Iris pigment epithelial cell (primary cell): ENCODE measurements at regions not wholly inside any gene's neighbourhood (a gene's known extent, or its start where the extent isn't known, plus 50 kb on each side); places are given as distances from the start of the nearest gene placed in this dataset.
"Not testable (repeated sequence)": the region's sequence is repeated elsewhere in the genome, so short reads cannot be mapped to it uniquely, and the experiment has no call there.

Experiments
- DNase-seq: peaks from one replicate; pipeline ENCODE4 v3.0.0-alpha.2; 2011; ENCODE audit warnings: low read depth

DNA sequence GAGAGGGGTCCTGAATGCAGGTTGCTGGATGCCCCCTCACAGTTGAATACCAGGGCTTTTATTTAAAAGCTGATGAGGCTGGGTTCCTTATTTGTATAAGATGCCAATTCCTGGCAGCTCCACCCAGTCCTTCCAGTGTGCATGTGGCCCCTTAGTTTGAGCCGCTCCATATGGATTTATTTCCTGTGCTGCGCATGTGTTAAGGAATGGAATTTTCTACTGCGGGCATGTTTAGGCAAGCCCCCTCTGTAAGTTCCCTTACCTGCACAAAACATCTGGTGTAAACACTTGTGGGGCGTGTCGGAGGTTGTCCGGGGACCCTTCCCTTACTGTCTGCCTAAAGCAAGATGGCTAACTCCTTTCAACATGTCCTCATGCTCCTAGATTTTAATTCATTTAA, 1901.4 kb downstream of the KHDRBS2 start:
- not testable (repeated sequence) for DNase-seq

DNA sequence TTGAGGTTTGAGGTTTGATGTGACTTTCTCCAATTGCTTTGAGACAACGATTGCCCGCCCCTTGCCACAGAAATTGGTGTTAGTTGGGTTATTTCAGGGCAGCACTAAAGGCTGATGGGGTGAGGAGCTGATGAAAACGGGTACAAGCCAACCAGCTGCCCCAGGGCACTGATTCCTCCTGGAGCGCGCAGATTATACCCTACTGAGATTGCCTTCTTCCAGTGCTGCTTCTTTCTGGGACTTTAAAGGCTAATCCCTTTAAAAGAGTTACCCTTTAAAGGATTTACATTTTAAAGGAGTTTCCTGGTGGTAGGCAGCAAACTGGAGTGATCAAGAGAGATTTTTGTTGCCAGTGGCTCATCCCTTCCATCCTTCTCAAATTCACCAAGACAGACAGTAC, 1903.3 kb downstream of the KHDRBS2 start:
- DNase-seq = not testable (repeated sequence)

DNA sequence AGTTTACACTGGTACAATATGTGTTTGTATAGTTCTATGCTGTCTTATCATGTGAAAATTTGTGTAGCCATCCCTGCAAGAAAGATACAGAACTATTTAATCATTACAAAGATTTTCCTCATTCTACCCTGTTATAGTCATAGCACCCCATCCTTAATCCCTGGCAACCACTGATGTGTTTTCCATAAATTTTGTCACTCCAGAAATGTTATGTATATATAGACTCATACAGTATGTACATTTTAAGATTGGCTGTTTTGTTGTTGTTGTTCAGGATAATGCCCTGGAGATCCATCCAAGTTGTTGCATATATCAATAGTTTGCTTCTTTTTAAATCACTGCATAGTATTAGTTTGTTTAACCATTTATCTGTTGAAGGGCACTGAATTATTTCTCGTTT, 1911.9 kb downstream of the KHDRBS2 start:
- not testable (repeated sequence) for DNase-seq

DNA sequence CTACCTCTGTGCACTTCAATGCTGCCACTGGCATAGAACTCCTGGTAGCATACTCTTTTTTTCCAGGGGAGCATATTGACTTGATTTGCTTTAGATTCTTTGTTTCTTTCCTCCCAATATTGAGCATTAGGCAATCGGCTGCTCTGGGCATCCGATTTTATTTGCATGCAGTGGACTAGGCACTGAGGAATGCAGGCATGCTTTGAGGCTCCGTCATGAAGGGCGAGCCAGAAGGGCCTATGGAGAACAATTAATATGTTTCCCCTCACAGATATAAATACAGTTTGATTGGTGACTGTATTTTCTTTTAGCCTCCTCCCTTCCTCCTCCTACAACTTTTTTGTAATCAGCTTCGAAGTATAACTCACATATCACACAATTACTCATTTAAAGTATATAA, 1918.2 kb downstream of the KHDRBS2 start:
- DNase-seq = not testable (repeated sequence)

DNA sequence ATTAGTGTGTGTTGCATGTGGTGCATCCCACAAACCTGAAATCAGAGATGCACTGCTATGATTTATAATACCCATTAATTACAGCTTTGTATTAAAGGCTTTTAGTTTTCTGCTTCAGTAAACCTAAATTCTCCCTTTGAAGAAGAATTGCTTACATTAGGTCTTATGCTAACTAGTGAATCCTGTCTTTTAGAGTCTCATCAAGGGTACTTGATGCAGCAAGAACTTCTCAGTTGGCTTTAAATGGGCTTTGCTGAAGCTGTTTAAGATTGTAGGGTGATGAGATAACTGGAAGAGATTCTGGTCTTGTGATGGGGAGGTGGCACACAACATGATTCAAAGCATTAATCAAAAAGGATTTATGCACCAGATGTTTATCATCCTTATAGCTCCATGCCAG, 1920.1 kb downstream of the KHDRBS2 start:
- DNase-seq = not testable (repeated sequence)

DNA sequence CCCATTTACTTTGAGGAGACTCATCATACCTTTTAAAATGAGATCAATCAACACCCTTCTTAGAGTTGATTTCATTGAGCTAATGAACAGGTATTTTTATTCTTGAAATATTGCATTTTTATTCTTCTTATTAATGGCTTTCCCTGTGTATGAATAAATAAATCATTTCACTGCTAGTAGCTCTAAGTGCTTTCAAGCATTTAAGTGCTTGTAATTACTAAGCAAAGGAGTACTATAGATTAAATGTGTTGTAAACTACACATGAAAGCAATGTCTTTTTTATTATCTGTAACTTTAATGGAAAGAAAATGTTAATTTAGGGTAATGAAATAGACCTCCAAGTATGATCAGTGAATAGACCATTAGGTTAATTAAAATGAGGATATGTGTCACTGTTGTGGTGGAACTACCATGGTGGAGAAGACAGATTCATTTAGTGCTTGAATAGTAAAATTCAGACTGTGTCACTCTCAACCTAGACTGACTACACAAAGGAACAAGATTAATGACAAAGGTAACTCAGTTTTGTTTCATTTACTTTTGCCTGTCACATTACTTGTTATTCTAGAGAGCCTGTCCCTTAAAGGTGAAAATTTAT, 1943.5 kb downstream of the KHDRBS2 start:
- not testable (repeated sequence) for DNase-seq

DNA sequence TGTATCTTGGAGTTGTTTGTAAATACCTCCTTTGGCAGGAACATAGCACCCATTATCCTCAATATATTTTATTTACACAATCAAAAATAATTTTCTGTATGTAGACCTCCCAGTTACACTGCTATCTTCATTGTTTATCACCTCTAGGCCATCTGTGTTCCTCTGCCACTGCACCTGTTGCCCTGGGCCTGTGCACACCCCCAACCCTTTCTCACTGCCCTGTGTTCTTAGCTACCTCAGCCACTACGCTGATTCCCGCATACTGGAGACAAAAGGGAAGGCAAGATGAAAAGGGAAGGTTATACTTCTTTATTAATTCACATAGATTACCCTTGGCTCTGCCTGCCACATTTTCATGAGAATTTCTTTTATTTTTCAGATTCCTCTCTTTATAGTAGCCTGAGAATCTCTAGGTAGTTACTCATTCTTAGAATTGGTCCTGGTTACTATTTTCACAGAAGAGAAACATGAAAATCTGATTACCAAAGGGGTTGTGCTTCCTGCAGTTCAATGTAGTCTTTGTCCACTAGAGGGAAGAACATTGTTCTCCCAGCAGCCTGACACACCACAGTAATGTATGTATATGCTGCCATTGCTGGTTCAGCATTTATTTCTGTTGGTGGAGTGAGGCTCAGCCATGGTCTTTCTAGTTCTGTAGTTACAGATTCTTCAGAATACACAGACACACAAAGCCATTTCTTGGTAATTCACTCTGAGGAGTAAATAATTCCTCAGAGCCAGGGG, 1947.5 kb downstream of the KHDRBS2 start:
- not testable (repeated sequence) for DNase-seq

DNA sequence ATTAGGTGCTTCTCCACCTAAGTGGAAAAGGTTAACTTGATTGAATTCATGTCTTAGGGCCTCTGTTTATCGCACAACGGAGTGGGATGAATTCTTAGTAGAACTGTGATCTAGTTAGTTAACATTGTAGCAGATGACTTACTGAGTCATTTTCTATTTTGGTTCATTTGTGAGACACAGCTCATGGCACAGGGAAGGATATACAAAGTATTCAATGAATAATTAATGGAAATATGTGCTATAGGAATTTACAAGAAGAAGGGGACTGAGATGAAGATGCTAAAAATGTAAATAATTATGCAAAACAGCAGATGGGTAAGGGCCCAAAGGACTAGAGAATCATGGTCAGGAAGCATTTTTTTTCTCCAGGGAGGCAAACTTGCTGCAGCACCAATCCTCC, 1950.9 kb downstream of the KHDRBS2 start:
- not testable (repeated sequence) for DNase-seq

DNA sequence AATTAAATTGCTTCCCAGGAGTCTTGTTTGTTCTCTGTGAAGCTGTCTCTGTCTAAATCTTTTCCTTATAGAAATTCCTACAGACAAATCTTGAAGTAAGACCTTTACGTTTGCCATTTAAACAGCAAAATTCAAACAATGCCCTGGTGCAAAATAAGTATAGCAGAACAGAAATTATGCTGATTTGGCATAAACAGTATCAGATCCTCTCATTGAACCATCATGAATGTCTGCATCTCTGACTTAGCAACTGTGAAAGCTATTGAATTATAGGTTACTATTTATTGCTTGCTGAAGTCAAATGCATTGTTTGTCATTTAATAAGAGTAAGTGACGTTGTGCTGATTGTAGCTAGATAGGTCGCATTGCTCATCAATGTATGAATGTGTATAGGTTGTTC, 1952.3 kb downstream of the KHDRBS2 start:
- DNase-seq = not testable (repeated sequence)

DNA sequence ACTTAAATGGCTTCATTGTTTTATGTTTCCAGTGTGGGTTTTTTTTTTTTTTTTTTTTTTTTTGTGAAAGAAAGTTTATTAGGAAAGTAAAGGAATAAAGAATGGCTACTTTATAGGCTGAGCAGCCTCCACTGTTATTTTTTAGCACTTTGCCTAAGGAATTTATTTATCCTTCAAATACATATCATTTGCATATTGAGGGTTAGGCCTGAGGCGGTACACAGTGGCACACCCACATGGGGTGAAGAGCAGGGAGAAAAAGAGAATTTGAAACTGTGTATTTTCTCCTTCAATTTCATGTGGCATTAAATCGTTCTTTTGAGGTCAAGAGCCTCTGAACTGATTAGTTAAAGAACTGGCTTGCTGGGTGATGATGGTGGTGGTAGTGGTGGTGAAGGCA, 1977.1 kb downstream of the KHDRBS2 start:
- not testable (repeated sequence) for DNase-seq
